GM12864 (cell line): ENCODE measurements at regions not wholly inside any gene's neighbourhood (a gene's known extent, or its start where the extent isn't known, plus 50 kb on each side); places are given as distances from the start of the nearest gene placed in this dataset.

Experiments
- DNase-seq: peaks from one replicate; pipeline ENCODE4 v3.0.0-alpha.2; 2011; ENCODE audit warnings: low read depth
- H3K4me3 ChIP-seq: 2 replicates; pipeline ENCODE4 v1.5.1; 2011; ENCODE audit warnings: mild to moderate bottlenecking, low read depth, low read length, control low read depth
- CTCF ChIP-seq: IDR thresholded peaks from 2 replicates; pipeline ENCODE4 v1.5.1; 2011; ENCODE audit warnings: low read depth, mild to moderate bottlenecking, moderate library complexity, low read length, control low read depth, inconsistent platforms; ENCODE audit errors: missing control alignments

GRCh38 chr6:110529355-110529754, 52.9 kb upstream of the SLC22A16 start:
- no peak for DNase-seq
- TF ChIP-seq CTCF: no peak
- H3K4me3 ChIP-seq: no peak overlapping the region

GRCh38 chr6:110528930-110529325, 52.5 kb upstream of the SLC22A16 start:
- DNase-seq: no peak
- TF ChIP-seq CTCF: no peak
- H3K4me3 ChIP-seq: no peak overlapping the region

GRCh38 chr6:110528101-110528929, 51.9 kb upstream of the SLC22A16 start:
- DNase-seq: peak; percentile 22
- H3K4me3 ChIP-seq: no peak overlapping the region
- TF ChIP-seq CTCF: peak; percentile 45

- no peak for DNase-seq
- H3K4me3 ChIP-seq: no peak overlapping the region
- no peak for TF ChIP-seq CTCF
Measured at GRCh38 chr6:110527516-110527915, 51.1 kb upstream of the SLC22A16 start.

- DNase-seq: no peak
- TF ChIP-seq CTCF: no peak
Measured at GRCh38 chr6:110526726-110527125, 50.3 kb upstream of the SLC22A16 start.

More at GRCh38 chr6:110526726-110527125, 50.3 kb upstream of the SLC22A16 start:
- H3K4me3 ChIP-seq: no peak overlapping the region
